Body of pancreas (tissue), 4 donors: ENCODE measurements at regions not wholly inside any gene's neighbourhood (a gene's known extent, or its start where the extent isn't known, plus 50 kb on each side); places are given as distances from the start of the nearest gene placed in this dataset.

Source experiments
- CTCF ChIP-seq, 7 experiments: fragments of 450-650 bp in 4 of 7; fragments of 200-600 bp in 3 of 7; sonication (generic) in 3 of 7; IDR thresholded peaks; one replicate each; pipeline ENCODE4 v1.5.1; 2016 to 2019; ENCODE audit warnings: antibody characterized with exemption in 7 of 7
- POLR2A ChIP-seq, 3 donors: fragments of 450-650 bp; IDR thresholded peaks; one replicate each; pipeline ENCODE4 v1.6.1; 2016; ENCODE audit warnings: antibody characterized with exemption in 3 of 3, mild to moderate bottlenecking in 2 of 3

- TF ChIP-seq CTCF (IDR thresholded peaks at IDR 0.05) (no peak), POLR2A (IDR thresholded peaks at IDR 0.05) (no peak)
These were observed 206.7 kb upstream of the POT1 start for GRCh38 chr7:125136341-125136740.
